Mesendoderm (in vitro differentiated cells): ENCODE measurements at regions not wholly inside any gene's neighbourhood (a gene's known extent, or its start where the extent isn't known, plus 50 kb on each side); places are given as distances from the start of the nearest gene placed in this dataset.
"Not testable (repeated sequence)": the region's sequence is repeated elsewhere in the genome, so short reads cannot be mapped to it uniquely, and the experiment has no call there.

Experiments used
- DNase-seq: peaks from one replicate; pipeline ENCODE4 v3.0.0; 2013
- H2AK5ac ChIP-seq: 2 replicates; pipeline ENCODE4 v1.6.1; 2013; ENCODE audit warnings: low read length, inconsistent platforms
- H2BK120ac ChIP-seq: 2 replicates; pipeline ENCODE4 v1.6.1; 2013; ENCODE audit warnings: low read depth, mild to moderate bottlenecking, low read length, moderate library complexity, mixed read lengths
- H2BK15ac ChIP-seq: replicated peaks from 2 replicates; pipeline ENCODE4 v1.6.1; 2013; ENCODE audit warnings: low read depth, mild to moderate bottlenecking, moderate library complexity
- H2BK5ac ChIP-seq: 2 replicates; pipeline ENCODE4 v1.6.1; 2013; ENCODE audit warnings: low read length, inconsistent platforms
- H3K18ac ChIP-seq: 2 replicates; pipeline ENCODE4 v1.6.1; 2013; ENCODE audit warnings: mild to moderate bottlenecking, low read length, mixed read lengths
- H3K23ac ChIP-seq: one replicate; pipeline ENCODE4 v1.6.1; 2013; ENCODE audit warnings: low read length
- H3K27ac ChIP-seq: 2 replicates; pipeline ENCODE4 v1.5.1; 2013; ENCODE audit warnings: low read depth, mild to moderate bottlenecking, inconsistent platforms, low read length, moderate library complexity
- H3K27me3 ChIP-seq: 2 replicates; pipeline ENCODE4 v1.6.1; 2013; ENCODE audit warnings: low read length, control low read depth, mild to moderate bottlenecking, inconsistent platforms; ENCODE audit not compliant: insufficient read depth, poor library complexity
- H3K36me3 ChIP-seq: 2 replicates; pipeline ENCODE4 v1.6.1; 2013; ENCODE audit warnings: low read length, inconsistent platforms; ENCODE audit not compliant: control insufficient read depth, insufficient read depth
- H3K4ac ChIP-seq: one replicate; pipeline ENCODE4 v1.6.1; 2013; ENCODE audit warnings: low read depth, mild to moderate bottlenecking, low read length, moderate library complexity
- H3K4me1 ChIP-seq: 2 replicates; pipeline ENCODE4 v1.6.1; 2013; ENCODE audit warnings: low read depth, low read length, inconsistent platforms; ENCODE audit not compliant: control insufficient read depth
- H3K4me2 ChIP-seq: 2 replicates; pipeline ENCODE4 v1.6.1; 2013; ENCODE audit warnings: low read length
- H3K4me3 ChIP-seq: 2 replicates; pipeline ENCODE4 v1.5.1; 2013; ENCODE audit warnings: mild to moderate bottlenecking, low read length
- H3K56ac ChIP-seq: one replicate; pipeline ENCODE4 v1.6.1; 2013; ENCODE audit warnings: low read length
- H3K79me1 ChIP-seq: 2 replicates; pipeline ENCODE4 v1.6.1; 2013; ENCODE audit warnings: low read length, inconsistent platforms
- H3K79me2 ChIP-seq: 2 replicates; pipeline ENCODE4 v1.6.1; 2013; ENCODE audit warnings: mild to moderate bottlenecking, low read length; ENCODE audit not compliant: control insufficient read depth, insufficient read depth
- H3K9ac ChIP-seq: 2 replicates; pipeline ENCODE4 v1.6.1; 2013; ENCODE audit warnings: low read length, inconsistent platforms
- H4K5ac ChIP-seq: one replicate; pipeline ENCODE4 v1.6.1; 2013; ENCODE audit warnings: low read length
- H4K8ac ChIP-seq: one replicate; pipeline ENCODE4 v1.6.1; 2013; ENCODE audit warnings: low read depth, mild to moderate bottlenecking, control low read depth, low read length, moderate library complexity
- WGBS: extraction: QIAGEN DNeasy Blood & Tissue Kit; methylation state at CpG from one replicate; pipeline ENCODE4 v1.1.7; 2013; ENCODE audit warnings: low lambda C conversion rate, missing lambda C conversion rate; ENCODE audit not compliant: insufficient coverage; ENCODE audit errors: extremely low coverage; 5-methylcytosine and 5-hydroxymethylcytosine counted together

DNA sequence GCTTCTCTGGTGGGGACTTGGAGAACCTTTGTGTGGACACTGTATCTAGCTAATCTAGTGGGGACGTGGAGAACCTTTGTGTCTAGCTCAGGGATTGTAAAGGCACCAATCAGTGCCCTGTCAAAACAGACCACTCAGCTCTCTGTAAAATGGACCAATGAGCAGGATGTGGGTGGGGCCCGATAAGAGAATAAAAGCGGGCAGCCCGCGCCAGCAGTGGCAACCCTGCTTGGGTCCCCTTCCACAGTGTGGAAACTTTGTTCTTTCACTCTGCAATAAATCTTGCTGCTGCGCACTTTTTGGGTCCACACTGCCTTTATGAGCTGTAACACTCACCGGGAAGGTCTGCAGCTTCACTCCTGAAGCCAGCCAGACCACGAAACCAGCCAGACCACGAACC, 365.4 kb downstream of the DNAH5 start:
- not testable (repeated sequence) for H3K9ac ChIP-seq, H3K36me3 ChIP-seq, H2AK5ac ChIP-seq, H3K27ac ChIP-seq, DNase-seq, H3K79me2 ChIP-seq, H3K18ac ChIP-seq, H3K4me3 ChIP-seq, H4K8ac ChIP-seq, H3K4me1 ChIP-seq, H2BK5ac ChIP-seq, H2BK120ac ChIP-seq, H3K4me2 ChIP-seq, H4K5ac ChIP-seq, H2BK15ac ChIP-seq, H3K4ac ChIP-seq, H3K23ac ChIP-seq, H3K56ac ChIP-seq, H3K79me1 ChIP-seq, H3K27me3 ChIP-seq
- no CpG with 5 or more reads among the region's 9 CpGs for WGBS

DNA sequence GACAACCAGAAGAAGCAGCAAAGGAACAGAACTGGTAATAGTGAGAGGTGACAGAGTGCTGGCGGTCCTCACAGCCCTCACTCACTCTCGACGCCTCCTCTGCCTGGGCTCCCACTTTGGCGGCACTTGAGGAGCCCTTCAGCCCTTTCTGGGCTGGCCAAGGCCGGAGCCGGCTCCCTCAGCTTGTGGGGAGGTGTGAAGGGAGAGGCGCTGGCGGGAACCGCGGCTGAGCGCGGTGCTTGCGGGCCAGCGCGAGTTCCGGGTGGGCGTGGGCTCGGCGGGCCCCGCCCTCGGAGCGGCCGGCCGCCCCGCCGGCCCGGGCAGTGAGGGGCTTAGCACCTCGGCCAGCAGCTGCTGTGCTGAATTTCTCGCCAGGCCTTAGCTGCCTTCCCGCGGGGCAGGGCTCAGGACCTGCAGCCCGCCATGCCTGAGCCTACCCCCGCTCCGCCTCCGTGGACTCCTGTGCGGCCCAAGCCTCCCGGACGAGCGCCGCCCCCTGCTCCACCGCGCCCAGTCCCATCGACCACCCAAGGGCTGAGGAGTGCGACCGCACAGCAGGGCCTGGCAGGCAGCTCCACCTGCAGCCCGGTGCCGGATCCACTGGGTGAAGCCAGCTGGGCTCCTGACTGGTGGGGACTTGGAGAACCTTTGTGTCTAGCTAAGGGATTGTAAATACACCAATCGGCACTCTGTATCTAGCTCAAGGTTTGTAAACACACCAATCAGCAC, 366.0 kb downstream of the DNAH5 start:
- not testable (repeated sequence) for H3K79me1 ChIP-seq
- no CpG with 5 or more reads among the region's 48 CpGs for WGBS

DNA sequence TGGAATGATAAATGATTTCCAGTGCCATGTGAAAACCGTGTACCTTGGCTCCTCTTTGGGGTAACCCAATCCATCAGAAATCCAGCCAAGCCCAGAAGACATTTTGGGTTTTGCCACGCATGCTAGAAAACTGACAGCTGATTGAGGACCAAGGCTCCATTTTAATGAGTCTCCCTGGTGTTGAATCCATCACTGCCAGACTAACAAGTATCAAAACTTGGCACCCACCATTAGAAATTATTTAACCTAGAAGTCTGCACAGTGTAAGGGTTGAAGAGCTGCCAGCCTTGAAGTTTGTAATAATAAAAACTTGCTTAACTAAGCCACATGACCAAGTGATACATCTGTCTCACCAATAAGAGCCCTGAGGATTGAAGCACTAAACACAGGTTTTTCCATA, 369.9 kb downstream of the DNAH5 start:
- Histone ChIP-seq H3K36me3 (no peaks in the 10 kb centered on the region), H3K27me3 (no peaks in the 10 kb centered on the region), H4K5ac (no peak overlapping the region), H3K56ac (no peak overlapping the region), H2BK15ac (no peak overlapping the region), H2BK120ac (no peak overlapping the region), H3K9ac (no peak overlapping the region), H2AK5ac (no peak overlapping the region), H2BK5ac (no peak overlapping the region), H3K79me2 (no peaks in the 10 kb centered on the region), H3K4ac (no peak overlapping the region), H3K4me1 (no peaks in the 10 kb centered on the region), H3K23ac (no peak overlapping the region), H3K79me1 (no peaks in the 10 kb centered on the region), H4K8ac (no peak overlapping the region), H3K4me2 (no peak overlapping the region), H3K4me3 (no peak overlapping the region), H3K27ac (no peak overlapping the region), H3K18ac (no peak overlapping the region)
- no peak for DNase-seq
- WGBS = no CpG with 5 or more reads among the region's 2 CpGs

More for the DNA sequence above, 366.0 kb downstream of the DNAH5 start:
- not testable (repeated sequence) for H3K79me2 ChIP-seq, H3K4me2 ChIP-seq, H2BK15ac ChIP-seq, H3K4ac ChIP-seq, H3K56ac ChIP-seq, DNase-seq, H2BK120ac ChIP-seq, H3K4me1 ChIP-seq, H3K36me3 ChIP-seq, H3K18ac ChIP-seq, H2AK5ac ChIP-seq, H4K8ac ChIP-seq, H2BK5ac ChIP-seq, H3K4me3 ChIP-seq, H3K27ac ChIP-seq, H3K9ac ChIP-seq, H3K23ac ChIP-seq, H4K5ac ChIP-seq, H3K27me3 ChIP-seq

DNA sequence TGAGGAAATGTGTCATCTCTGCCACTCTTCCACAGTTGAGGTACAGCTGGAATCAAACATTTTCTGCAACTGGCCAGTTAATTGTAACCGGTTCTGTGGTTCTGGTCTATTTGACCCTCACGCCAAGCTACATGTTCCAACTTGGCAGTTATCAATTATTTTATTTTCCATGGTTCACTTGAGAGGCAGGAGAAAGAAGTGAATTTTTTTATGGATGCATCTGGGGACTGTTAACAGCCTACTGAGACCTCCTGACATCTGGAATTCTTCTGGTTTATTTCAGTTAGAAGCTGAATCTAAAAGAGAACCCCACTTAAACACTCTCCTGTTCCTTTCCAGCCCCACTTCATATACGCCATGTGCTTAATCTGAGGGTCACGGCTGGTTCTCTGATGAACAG, 372.3 kb downstream of the DNAH5 start:
- no peak overlapping the region for H2AK5ac ChIP-seq
- H2BK5ac ChIP-seq = no peak overlapping the region
- H2BK120ac ChIP-seq = no peak overlapping the region
- no peak overlapping the region for H3K4me3 ChIP-seq
- H3K36me3 ChIP-seq = no peaks in the 10 kb centered on the region
- no peaks in the 10 kb centered on the region for H3K79me2 ChIP-seq
- H3K4me1 ChIP-seq = no peaks in the 10 kb centered on the region
- no peak overlapping the region for H3K18ac ChIP-seq
- H4K5ac ChIP-seq = no peak overlapping the region
- no peaks in the 10 kb centered on the region for H3K27me3 ChIP-seq
- H3K56ac ChIP-seq = no peak overlapping the region
- H3K27ac ChIP-seq = no peak overlapping the region
- DNase-seq = no peak
- no peak overlapping the region for H3K4ac ChIP-seq
- no peak overlapping the region for H3K9ac ChIP-seq
- no CpG with 5 or more reads among the region's 4 CpGs for WGBS
- no peak overlapping the region for H3K23ac ChIP-seq
- no peak overlapping the region for H3K4me2 ChIP-seq
- H2BK15ac ChIP-seq = no peak overlapping the region
- H4K8ac ChIP-seq = no peak overlapping the region
- H3K79me1 ChIP-seq = no peaks in the 10 kb centered on the region

DNA sequence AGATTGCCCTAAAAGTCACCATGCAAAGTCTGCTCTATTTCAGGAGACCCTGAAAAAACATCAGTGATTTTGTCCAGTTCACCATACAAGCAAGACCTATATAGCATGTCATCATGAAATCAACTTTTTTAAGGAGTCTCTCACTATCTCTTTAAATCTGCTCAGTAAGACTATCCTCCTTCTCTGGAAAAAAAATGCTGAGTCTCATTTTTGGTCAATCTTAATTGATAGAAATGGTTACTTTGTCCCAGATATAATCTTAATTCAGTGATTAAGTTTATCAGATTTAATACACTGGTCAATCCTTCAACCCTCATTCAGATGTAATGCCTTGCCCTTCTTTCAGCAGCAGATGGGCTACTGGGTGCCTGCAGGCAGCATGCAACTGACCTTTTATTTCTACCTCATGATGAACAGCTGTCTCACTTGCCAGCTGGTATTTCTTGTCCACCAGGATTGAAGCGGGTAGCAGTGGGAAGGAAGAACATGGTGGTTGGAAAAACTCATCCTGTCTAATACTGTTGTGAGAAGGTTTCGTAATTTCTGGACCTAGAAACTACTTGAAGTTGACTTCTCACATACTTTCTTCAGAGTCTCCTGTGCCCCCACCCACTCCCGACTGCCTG, 375.3 kb downstream of the DNAH5 start:
- Histone ChIP-seq H2BK5ac (no peak overlapping the region), H3K4me3 (no peak overlapping the region), H4K8ac (no peak overlapping the region), H3K27ac (no peak overlapping the region), H3K4ac (no peak overlapping the region), H3K18ac (no peak overlapping the region), H2AK5ac (no peak overlapping the region), H3K9ac (no peak overlapping the region), H3K79me2 (no peaks in the 10 kb centered on the region), H3K56ac (no peak overlapping the region), H3K23ac (no peak overlapping the region), H4K5ac (no peak overlapping the region), H2BK15ac (no peak overlapping the region), H3K79me1 (no peaks in the 10 kb centered on the region), H3K27me3 (no peaks in the 10 kb centered on the region), H3K36me3 (no peaks in the 10 kb centered on the region), H3K4me2 (no peak overlapping the region), H2BK120ac (no peak overlapping the region), H3K4me1 (no peaks in the 10 kb centered on the region)
- WGBS = no CpG with 5 or more reads among the region's 3 CpGs
- no peak for DNase-seq

DNA sequence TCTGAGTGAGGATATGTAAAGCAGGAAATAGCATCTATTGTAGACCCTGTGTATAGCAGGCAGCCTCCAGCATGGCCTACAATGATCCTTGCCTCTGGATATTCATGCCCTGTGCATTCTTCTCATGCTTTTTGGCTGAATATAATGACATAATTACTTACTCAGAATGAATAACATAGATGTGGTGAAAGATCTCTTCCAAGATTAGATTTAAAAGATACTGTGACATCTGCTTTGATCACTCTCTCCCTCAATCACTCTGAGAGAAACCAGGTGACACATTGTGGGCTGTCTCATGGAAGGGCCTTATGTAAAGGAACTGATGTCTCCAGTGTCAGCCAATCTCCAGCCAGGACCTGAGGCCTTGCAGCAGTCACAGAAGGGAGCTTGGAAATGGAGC, 376.7 kb downstream of the DNAH5 start:
- H3K4ac ChIP-seq = no peak overlapping the region
- H3K4me3 ChIP-seq = no peak overlapping the region
- no peaks in the 10 kb centered on the region for H3K27me3 ChIP-seq
- no peaks in the 10 kb centered on the region for H3K79me2 ChIP-seq
- H4K8ac ChIP-seq = no peak overlapping the region
- no peak overlapping the region for H2AK5ac ChIP-seq
- H3K36me3 ChIP-seq = no peaks in the 10 kb centered on the region
- no peak overlapping the region for H3K9ac ChIP-seq
- no peaks in the 10 kb centered on the region for H3K4me1 ChIP-seq
- H3K18ac ChIP-seq = no peak overlapping the region
- H2BK120ac ChIP-seq = no peak overlapping the region
- H3K23ac ChIP-seq = no peak overlapping the region
- no peak overlapping the region for H2BK15ac ChIP-seq
- no peak overlapping the region for H3K56ac ChIP-seq
- no peaks in the 10 kb centered on the region for H3K79me1 ChIP-seq
- no peak overlapping the region for H2BK5ac ChIP-seq
- DNase-seq = peak; percentile 51
- H4K5ac ChIP-seq = no peak overlapping the region
- H3K27ac ChIP-seq = no peak overlapping the region
- no peak overlapping the region for H3K4me2 ChIP-seq
